HG02852 (cell line): ENCODE measurements at regions not wholly inside any gene's neighbourhood (a gene's known extent, or its start where the extent isn't known, plus 50 kb on each side); places are given as distances from the start of the nearest gene placed in this dataset.

Source experiments
- ATAC-seq: cut with Tn5 transposase; IDR thresholded peaks from one replicate; pipeline ENCODE4 v1.9.1; 2021; ENCODE audit warnings: mild to moderate bottlenecking, moderate library complexity; ENCODE audit not compliant: unreplicated experiment

DNA sequence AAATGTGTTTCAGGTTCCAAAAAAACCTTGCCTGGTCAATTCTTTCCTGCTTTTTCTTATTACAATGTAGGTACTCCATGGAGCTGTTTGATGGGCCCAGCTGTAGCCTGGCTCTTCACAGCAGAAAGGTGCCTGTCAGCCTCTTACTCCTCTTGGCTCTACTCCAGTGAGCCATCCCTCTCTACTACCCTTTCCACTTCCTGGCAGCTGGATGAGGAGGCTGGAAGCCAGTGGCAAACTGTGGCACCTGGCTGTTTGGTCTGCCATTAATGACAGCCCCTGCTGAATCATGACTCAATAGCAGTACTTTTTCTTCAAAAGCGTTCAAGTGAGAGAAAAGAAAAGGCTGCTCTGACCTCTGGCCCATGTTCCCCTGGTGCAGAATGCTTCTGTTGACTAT is 618.1 kb downstream of the PYDC2 start:
- no peak for ATAC-seq

DNA sequence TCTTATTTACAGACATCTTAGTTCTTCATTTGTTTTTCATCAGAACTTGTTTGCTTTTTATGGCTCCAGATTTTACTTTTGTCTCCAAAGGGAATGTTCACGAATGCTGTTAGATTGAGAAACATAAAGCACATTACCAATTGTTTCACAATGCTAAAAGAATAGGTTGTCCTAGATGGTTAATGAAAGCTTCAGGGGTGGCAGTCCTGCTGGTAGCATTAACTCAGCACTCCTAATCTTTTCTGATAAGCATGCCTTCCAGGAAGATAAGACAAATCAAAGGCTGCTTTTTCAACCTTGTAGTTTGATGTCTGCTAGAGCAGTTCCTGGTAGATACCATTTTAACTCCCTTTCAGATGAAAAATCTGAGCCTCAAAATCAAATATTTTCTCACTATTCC is 619.4 kb downstream of the PYDC2 start:
- ATAC-seq: no peak

DNA sequence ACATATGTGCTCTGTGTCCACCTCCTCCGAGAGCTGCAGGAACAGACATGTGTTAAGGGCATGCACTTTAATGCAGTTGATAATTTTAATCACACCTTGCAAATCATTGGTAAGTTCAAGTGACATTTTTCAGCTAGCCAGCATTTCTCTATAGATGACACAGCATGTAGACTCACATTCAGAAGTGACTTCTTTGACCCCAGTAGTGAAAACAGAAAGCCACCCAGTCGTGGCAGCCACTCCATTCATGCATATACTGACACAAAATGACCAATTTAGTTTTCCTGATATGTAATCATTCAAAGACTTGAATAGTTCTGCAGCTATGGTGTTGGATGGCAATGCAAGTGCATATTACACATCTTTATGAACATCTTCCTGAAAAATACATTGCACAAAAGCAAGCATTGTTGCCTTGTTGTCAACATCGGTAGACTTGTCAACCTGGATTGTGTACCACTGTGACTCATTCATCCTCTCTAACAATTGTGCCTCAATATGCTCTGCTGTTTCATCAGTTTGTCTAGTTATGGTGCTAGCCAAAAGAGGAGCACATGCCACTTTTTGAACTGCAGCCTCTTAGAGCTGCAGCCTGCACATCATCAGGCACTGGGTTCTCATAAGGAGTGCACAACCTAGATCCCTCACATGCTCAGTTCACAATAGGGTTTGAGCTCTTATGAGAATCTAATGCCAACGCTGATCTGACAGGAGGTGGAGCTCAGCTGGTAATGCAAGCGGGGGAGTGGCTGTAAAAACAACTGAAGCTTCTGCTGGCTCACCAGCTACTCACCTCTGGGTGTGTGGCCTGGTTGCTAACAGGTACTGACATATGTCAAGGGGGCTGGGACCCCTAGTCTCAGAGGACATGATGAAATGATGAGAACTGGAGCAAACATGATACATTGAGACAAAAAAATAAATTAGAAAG is 622.0 kb downstream of the PYDC2 start:
- ATAC-seq: peak; percentile 97
